GM12865 (cell line): ENCODE measurements at regions not wholly inside any gene's neighbourhood (a gene's known extent, or its start where the extent isn't known, plus 50 kb on each side); places are given as distances from the start of the nearest gene placed in this dataset.

Source experiments
- DNase-seq: peaks from one replicate; pipeline ENCODE4 v3.0.0; 2010; ENCODE audit warnings: low read depth
- H3K4me3 ChIP-seq: 2 replicates; pipeline ENCODE4 v1.5.1; 2011; ENCODE audit warnings: mild to moderate bottlenecking, low read depth, low read length, control low read depth
- CTCF ChIP-seq: IDR thresholded peaks from 2 replicates; pipeline ENCODE4 v1.5.1; 2011; ENCODE audit warnings: low read length, control low read depth, low read depth, inconsistent platforms; ENCODE audit not compliant: insufficient read depth; ENCODE audit errors: missing control alignments

- DNase-seq, result no peak
- H3K4me3 ChIP-seq, result no peak overlapping the region
- TF ChIP-seq CTCF, result no peak
These were observed 1583.9 kb downstream of the MRPL39 start for GRCh38 chr21:24023402-24023801.

GRCh38 chr21:24014381-24014780, 1592.9 kb downstream of the MRPL39 start:
- DNase-seq, result no peak
- H3K4me3 ChIP-seq, result no peak overlapping the region
- TF ChIP-seq CTCF, result no peak

GRCh38 chr21:24011087-24011486, 1596.2 kb downstream of the MRPL39 start:
- no peak overlapping the region for H3K4me3 ChIP-seq
- no peak for TF ChIP-seq CTCF
- DNase-seq, result no peak

GRCh38 chr21:24007592-24007991, 1599.7 kb downstream of the MRPL39 start:
- no peak for TF ChIP-seq CTCF
- DNase-seq, result no peak
- no peak overlapping the region for H3K4me3 ChIP-seq

- TF ChIP-seq CTCF, result no peak
- DNase-seq, result no peak
- H3K4me3 ChIP-seq, result no peak overlapping the region
These were observed 1620.3 kb downstream of the MRPL39 start for GRCh38 chr21:23986987-23987386.

- H3K4me3 ChIP-seq, result no peak overlapping the region
- DNase-seq, result no peak
- TF ChIP-seq CTCF, result no peak
These were observed 1621.1 kb downstream of the MRPL39 start for GRCh38 chr21:23986214-23986613.

- no peak overlapping the region for H3K4me3 ChIP-seq
- no peak for TF ChIP-seq CTCF
These were observed 1624.7 kb downstream of the MRPL39 start for GRCh38 chr21:23982546-23982945.

More at GRCh38 chr21:23982546-23982945, 1624.7 kb downstream of the MRPL39 start:
- no peak for DNase-seq
